ENCODE measurements at regions not wholly inside any gene's neighbourhood (a gene's known extent, or its start where the extent isn't known, plus 50 kb on each side); places are given as distances from the start of the nearest gene placed in this dataset.

DNA sequence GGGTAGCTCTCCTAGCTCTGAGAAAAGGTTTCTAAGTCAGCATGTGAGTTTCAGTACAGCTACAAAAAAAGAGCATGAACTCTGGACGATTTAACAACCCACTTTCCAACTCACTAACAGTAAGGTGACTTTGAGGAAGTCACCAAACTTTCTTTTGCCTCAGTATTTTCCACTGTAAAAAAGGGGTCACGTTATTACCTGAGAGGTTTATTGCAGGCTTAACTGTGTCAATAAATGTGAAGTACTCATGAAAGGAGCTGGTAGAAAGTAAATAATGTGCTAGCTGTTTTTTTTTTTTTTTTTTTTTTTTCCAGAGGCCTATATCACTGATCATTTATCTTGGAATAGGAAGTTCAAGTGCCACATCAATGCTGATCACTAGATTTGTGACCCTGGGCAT lies 89.3 kb downstream of the PLSCR2 start:
- TF ChIP-seq, protein P1, sequence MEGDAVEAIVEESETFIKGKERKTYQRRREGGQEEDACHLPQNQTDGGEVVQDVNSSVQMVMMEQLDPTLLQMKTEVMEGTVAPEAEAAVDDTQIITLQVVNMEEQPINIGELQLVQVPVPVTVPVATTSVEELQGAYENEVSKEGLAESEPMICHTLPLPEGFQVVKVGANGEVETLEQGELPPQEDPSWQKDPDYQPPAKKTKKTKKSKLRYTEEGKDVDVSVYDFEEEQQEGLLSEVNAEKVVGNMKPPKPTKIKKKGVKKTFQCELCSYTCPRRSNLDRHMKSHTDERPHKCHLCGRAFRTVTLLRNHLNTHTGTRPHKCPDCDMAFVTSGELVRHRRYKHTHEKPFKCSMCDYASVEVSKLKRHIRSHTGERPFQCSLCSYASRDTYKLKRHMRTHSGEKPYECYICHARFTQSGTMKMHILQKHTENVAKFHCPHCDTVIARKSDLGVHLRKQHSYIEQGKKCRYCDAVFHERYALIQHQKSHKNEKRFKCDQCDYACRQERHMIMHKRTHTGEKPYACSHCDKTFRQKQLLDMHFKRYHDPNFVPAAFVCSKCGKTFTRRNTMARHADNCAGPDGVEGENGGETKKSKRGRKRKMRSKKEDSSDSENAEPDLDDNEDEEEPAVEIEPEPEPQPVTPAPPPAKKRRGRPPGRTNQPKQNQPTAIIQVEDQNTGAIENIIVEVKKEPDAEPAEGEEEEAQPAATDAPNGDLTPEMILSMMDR (IDR thresholded peaks at IDR 0.05), result no peak
- TF ChIP-seq POLR2AphosphoS5 (IDR thresholded peaks at IDR 0.05) (no peak), POLR2A (IDR thresholded peaks at IDR 0.05) (no peak), EP300 (IDR thresholded peaks at IDR 0.05) (no peak)
